HG02870 (cell line): ENCODE measurements at regions not wholly inside any gene's neighbourhood (a gene's known extent, or its start where the extent isn't known, plus 50 kb on each side); places are given as distances from the start of the nearest gene placed in this dataset.

Experiments used
- ATAC-seq: cut with Tn5 transposase; IDR thresholded peaks from one replicate; pipeline ENCODE4 v1.9.1; 2021; ENCODE audit warnings: mild to moderate bottlenecking, moderate library complexity; ENCODE audit not compliant: unreplicated experiment

DNA sequence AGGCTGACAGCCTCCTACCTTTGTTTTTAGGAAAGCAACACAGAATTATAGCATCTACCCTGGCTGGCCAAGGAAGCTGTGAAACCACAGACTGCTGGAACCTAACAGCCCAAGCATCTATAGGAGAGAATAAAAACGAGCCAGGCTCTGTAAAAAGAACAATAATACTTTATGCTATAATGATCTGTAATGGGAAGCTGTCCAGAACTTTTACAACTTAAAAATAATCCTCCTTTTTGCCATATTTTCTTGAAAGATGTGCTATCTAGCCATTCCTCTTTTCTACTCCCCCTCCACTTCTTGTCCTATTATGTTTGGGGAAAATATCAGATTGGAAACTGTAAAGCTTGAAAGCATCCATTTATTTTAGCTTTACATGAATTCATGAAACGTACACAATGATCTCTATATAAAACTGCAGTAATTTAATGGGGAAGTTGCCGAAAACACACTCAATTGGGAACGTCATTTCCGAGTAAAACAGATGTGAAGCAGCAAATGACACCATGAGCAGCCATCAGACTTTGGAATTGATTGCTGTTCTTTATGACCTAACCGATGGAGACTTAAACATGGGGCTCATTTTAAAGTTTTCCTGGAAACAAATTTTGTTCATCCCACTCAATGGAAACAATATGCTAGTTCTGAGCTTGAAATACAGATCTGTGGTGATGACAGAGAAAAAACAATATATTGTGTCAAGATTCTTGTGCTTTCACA is 450.3 kb upstream of the CLINT1 start:
- ATAC-seq = no peak

DNA sequence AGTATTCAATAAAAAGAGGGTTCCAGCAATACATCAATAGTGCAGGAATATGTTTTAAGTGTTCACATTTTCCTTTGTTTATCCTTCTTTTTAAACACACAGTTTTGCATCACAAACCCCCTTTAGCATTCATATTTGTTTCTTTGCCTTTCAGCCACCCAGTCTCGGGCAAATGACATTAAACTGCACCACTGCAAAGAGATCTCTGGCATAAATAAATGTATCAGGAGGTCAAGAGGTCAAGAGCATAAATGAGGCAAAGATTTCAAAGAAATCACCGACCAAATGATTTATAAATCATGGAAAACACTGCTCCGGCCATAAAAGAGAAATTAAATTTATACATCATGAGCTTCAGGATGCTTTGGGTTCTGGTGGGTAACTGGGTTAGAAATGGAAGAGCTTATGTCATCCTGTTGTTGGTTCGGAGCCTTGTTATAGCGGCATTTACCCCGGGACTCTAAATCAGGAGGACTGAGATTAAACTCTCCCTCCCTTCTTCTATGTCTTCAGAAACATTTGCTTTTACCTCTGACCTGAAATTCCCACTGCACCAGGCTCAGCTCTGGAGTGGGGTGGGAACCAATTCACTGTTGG is 449.6 kb upstream of the CLINT1 start:
- no peak for ATAC-seq

DNA sequence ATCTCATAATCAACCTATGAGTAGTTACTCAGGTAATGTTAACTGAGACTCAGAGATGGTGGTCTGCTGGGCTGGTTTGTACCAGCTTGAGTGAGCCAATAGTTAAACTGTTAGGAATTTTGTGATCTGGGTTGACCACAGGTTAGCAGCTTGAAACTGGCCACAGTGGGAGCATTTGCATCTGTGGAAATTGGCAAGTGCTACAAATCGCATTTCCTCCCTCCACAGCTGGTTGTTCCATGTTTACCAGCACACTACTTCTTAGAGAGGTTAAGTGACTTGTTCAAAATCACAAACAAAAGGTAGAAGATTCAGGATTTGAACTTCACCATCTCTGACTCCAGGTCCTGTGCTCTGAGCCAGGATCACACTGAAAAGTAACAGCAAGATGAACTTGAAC is 446.9 kb upstream of the CLINT1 start:
- no peak for ATAC-seq

DNA sequence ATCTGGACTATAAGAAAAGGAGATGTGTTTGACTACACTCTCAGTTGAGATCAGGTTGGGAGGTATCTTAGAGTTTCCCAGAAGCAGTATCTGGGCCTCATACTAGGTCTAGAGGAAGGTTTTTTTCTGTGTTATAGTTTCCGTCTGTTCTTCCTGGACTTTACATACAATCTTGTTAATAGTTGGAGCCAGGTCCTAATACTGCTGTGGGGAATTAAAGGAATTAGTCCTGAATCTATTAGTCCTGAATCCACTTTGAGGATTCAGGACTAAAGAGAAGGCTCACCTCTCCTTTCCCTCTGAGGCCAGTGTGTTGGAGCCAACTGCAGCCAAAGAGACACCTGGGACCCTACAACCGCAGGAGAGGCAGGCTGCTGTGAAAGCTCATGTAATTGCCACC is 445.7 kb upstream of the CLINT1 start:
- no peak for ATAC-seq

DNA sequence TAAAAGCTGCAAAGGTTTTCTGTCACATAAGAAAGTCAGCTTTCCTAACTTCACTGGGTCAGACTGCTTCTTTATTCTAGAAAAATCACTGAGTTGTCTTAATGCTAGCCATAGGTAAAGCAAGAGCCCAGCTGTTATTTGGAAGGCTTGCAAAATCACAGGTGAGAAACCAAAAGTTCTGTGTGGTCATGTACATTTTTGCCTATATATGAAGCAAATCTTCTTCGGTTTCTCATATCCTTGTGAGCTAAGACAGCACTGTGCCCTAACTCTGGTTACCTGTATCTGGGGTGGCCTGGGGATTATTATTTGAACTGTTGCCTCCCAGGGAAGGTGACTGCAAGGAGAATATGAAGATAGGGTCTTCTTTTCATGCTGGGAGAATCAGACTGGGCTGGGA is 444.9 kb upstream of the CLINT1 start:
- ATAC-seq = no peak

DNA sequence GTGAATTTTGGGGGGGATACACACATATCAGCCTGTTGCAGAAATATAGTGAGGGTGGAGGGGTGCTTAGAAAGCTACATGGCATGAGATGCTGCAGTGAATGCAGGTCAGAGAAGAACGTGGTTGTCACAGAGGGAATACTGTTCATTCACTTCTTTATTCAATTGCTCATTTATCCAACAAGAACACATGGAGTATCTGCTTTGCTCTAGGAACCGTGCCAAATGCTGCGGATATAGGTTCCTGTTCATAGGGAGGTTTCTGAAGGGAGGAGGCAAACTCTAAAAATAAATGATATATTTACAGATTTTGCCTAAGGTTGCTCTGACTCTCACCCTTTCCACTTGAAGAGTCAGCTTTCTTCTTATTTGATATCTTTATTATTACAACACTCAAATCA is 444.3 kb upstream of the CLINT1 start:
- ATAC-seq = no peak

DNA sequence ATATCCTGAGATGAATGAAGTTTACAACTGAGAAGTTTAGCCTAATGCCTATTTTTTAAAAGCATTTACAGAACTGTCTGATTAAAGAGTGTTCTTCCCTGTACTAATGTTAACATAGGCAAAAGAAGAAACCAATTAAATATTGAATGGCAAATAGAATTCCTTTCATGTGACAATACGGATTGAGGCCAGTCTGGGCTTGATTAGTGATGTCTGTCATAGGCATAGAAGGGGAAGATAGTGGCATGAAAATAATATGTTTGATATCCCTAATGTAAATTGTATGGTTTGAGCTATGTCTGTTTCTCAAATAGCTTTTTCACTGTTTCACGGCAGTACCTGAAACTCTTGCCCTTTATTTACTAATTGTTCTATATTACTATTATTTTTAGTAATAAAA is 443.1 kb upstream of the CLINT1 start:
- ATAC-seq = no peak

DNA sequence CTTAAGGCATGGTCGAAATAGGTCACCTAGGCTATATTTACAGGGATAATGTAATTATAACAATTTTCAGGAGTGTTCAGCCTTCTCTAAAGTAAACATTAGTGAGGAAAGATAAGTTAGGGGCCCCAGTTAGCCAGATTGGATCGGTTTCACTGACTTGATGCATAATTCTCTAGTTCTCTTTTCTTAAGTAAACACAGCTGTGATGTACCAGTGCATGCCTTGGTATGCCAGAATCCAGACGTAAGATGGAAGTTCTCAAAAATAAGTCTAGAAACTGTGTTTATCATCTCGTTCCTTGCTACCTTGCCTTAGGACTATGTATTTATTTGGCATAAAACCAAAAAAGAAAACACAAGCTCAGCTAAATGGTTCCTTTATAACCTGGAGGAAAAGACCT is 442.2 kb upstream of the CLINT1 start:
- ATAC-seq = no peak

DNA sequence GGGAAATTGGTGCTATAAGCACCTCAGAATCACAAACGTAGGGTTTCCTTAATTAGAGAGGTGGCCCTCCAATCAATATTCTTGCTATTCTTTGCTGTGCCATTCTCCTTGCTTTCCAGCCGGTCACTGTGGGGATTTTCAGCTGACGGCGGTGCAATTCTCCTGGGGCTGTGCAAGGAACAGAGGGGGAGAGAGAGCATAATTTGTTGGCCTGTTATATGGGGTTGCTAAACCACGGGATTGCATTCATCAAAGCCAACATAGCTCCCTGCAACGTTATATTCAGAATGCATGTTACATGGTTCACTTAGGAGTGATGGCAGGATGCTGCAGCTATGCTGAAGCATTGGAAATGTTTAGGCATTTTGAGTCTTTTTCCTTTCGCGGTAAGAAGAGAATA is 441.3 kb upstream of the CLINT1 start:
- ATAC-seq = no peak

DNA sequence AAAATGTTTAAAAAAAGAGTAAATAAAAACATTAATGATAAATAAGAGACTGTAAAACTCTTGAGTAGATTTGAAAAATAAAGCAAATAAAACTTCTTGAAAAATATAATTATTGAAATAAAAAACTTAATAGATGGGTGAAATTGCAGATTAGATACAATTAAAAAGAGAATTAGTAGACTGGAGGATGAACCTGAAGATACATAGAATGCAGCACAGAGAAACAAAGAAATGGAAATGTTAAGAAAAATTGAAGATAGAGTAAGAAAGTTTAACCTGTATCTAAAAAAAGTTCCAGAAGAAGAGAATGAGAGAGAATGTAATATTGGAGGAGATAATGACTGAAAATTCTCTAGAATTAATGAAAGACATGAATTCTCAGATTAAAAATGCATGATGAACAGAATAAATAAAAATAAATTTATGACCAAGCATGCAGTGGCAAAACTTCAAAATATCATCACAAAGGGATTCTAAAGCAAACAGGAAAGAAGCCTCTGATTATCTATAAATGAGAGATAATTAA is 438.1 kb upstream of the CLINT1 start:
- ATAC-seq = no peak

DNA sequence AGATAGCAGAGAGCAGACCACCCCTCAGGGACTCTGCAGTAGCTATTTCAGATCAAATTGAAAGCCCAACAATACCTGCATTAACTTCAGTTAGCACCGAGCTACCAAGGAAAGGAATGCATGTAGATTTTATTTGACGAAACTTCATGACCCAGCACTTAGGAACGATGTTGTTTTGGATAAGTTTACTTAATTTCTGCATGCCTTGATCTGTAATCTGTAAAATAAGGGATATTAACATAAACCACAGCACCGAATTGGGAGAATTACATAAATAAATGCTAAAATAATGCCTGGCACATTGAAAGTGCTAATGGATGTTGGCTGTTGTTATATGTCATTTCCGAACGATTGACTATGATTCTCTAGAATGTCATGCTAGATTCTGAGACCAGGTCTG is 435.8 kb upstream of the CLINT1 start:
- ATAC-seq = no peak

DNA sequence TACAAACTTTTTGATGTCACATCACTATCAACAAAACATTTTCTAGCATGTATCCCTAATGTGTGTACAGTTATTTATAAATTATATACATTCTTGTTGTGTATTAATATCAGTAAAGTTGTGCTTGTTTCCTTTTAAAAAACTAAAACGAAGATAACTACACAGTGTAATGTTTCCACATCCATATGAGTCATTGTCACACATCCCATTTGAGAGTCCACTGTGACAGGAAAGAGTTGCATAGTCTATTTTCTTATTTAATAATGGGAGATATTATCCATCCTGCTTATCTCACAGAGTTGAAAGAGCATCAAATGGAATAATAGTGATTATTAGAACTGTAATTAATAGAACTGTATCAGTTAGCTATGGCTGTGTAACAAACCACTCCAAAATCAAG is 434.0 kb upstream of the CLINT1 start:
- no peak for ATAC-seq

DNA sequence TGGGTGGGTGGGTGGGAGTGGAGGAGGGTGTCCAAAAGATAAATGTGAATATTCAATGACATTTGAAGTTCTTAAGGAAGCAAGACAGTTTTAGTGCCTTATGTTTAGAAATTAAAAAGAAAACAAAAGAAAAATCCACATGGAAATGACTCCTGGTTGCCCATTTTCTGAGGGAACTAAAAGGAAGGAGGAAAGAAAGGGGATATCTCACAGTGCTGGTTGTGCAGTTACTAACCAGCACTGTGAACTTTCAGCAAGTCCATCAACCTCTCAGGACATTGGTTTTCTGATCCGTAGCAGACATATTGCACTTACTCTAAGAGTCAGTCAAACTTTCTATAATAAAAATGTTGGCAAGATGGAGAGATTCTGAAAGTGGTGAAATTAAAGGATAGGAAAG is 431.0 kb upstream of the CLINT1 start:
- ATAC-seq = no peak

DNA sequence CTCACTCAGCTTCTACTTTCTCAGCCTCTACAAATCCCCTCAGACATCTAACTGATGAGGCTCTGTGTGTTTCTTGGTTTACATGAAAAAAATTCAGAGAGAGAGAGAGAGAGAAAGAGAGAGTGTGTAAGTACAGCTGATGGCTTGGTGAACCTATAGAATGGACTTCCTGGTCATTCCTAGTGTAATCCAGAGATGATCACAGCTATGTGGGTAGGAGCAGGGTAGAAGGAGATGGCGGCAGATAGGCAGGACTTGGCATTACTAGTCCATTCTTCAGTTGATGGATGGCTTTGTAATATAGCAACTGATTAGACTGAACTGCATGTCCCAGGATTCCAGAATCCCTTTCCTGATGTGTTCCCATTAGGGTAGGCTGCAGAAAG is 429.3 kb upstream of the CLINT1 start:
- no peak for ATAC-seq

DNA sequence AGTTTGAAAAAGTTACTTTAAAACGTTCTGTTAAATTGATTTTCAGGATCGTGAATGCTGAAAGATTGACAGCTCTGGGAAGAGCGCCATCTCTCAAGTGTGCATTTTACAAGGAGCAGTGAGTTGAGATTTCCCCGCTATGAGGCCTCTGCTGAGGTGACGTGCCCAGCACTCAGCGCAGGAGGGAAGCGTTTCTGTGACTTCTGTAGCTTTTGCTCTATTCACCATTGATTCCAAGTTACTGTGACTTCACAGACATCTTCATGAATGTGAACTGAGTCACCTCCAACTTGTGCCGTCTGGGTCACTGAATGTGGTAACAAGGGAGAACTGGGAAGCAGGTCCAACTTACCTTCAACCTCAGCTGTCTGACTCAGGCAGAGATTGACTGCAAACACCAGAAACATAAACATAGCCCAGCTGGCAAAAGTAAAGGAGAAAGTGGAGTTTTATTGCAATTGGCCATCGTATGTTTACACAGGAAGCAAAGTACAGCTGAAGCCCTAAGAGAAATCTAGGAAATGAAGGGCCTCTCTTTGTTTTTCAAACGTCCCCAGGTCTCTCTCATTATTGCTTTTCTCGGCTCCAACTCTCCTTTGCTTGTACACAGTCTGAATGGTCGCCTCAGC is 428.8 kb upstream of the CLINT1 start:
- ATAC-seq = no peak

DNA sequence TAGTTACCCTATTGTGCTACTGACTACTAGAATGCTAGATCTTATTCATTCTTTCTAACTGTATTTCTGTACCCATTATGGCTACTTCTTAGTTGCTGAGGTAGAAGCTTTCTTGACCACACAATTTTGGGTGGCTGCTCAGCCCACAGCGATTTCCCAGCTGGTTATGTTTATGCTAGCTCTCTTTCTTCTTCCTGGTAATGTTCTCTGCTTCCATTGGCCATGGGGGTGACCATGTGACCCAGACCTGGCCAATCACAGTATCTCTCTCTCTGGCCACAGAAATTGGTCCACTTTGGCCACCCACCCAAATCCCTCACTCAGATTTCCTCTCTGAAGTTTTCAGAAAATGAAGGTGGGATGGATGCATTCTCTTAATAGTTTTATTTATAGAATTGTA is 427.9 kb upstream of the CLINT1 start:
- no peak for ATAC-seq

DNA sequence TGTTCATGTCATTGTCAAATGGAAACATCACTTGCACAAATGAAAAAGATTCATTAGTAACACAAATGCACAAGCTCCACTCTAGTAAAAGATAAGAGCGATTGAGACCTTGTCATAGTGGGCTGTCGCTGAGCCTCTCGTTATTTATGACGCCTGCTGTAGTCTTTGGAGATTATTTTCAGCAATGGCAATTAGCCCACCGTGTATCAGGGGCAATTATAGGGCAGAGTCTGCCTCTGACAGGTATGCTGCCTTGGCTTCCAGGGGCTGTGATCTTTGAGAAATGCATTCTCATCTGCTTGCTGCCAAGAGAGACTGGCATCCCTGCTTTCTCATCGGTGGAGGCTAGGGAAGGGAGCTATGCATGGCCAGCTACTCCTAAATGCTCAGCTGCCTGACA is 426.8 kb upstream of the CLINT1 start:
- ATAC-seq = no peak

DNA sequence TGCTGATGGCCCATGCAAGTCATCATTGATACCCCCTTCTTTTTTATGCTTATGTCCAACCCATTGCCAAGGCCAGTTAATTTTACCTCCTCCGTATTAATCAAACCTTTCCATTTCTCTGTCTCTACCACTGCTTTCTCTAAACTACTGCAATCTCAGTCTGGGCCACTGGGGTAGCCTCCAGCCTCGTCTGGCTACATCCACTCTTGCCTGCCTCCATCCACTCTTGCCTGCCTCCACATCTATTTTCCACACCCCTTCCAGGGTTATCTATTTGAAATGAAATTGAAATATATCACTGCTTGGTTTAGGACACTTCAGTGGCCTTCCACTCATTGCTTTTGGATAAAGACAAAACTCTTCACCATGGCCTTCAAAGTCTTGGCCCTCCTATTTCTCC is 425.3 kb upstream of the CLINT1 start:
- no peak for ATAC-seq

DNA sequence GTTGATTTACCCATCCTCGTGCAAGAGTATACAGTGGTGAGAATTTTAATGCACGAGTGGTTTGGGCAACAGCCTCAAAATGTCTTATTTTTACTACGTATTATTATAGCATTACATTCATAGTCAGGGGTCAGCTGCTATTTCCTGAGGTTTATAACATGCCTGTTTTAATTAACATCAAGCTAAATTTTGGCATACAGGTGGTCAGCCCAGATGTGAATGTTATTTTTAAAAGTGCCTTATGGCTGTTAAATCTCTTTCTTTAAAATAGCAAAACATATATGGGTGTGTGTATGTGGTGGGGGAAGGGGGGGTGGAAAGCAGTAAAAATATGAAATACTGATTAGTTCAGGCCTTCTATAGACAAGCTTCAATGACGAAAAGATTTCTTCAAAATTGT is 424.5 kb upstream of the CLINT1 start:
- ATAC-seq = no peak

DNA sequence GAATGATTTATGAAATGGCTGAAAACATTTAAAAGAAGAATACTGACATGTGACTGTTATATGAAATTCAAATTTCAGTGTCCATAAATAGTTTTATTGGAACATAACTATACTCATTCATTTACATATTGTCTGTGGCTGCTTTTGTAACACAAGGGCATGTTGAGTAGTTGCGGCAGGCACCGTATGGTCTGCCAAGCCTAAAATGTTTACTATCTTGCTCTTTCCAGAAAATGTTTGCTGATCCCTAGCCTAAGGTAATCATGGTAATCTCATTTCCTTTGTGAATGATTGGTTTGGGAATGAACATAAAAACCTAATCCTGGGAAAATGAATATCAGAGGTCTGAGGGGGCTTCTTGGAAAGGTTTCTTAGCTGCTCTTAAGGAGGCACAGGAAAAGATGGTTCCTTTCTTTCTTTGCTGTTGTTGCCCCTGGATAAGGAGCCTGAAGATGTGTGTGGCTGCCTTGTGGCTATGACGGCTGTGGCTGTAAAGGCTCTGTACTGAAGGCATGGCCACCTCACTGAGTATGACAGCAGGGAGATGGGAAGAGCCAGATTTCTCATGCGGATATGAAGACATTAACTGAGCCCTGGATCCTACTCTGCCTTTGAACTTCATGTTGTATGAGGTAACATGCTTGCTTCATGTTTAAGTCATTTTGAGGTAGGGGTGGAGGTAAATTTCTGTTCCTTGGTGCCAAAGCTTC is 419.4 kb upstream of the CLINT1 start:
- ATAC-seq = no peak

DNA sequence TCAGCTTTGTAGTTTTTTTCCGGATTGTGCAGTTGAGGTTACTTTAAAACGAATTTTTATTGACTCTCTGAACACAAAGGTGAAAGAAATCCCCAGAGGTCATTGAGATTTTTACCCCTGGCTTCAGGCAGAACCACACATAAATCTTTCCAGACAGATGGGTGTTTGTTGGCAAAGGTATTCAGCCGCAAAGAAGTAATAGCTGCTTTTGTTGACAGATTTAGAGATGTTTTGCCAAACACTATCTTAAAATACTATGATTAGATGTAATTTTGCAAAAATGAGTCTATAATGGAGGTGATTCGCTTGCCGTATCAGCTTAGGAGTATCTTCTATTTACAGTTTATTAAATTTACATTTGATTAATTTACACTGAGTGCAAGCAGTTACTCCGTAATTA is 418.3 kb upstream of the CLINT1 start:
- ATAC-seq = no peak

DNA sequence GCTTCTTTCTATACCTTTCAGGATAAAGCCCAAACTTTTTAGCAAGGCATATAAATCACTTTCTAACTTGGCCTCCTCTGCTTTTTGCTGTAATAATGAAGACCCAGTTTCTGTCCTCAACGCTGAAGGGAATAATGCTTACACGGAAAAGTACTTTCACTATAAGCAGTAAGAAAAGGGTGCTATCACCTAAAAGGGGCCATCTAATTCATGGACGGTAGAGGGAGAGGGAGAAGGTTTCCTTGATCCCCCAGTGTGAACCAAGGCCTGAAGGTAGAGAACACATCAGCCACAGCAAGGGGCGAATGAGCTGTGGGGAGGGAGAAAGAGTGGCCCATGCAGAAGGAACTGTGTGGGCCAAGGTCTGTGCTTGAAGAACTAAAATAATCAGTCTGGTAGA is 417.7 kb upstream of the CLINT1 start:
- no peak for ATAC-seq
